ENCODE measurements at regions not wholly inside any gene's neighbourhood (a gene's known extent, or its start where the extent isn't known, plus 50 kb on each side); places are given as distances from the start of the nearest gene placed in this dataset.

DNA sequence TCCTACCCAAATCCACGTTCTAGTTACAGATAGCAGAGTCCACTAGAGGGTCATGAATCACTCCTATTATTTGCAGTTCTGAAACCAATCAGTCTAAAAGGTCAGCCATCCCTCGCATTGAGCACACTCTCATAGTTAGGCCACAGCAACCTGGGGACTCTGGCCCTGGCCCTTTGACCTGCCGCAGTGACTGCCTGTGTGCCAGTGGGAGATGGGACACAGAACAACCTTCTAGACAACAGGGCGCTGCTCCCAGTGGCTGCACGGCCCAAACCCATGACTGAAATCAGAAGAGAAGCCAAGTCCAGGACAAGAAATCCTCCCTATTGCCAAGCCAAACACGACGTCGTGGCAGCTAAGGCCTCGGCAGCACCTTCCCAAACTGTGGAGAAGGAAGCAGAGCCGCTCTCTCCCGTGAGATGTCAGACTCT, 158.5 kb downstream of the HERPUD2 start:
- TF ChIP-seq, protein P1, sequence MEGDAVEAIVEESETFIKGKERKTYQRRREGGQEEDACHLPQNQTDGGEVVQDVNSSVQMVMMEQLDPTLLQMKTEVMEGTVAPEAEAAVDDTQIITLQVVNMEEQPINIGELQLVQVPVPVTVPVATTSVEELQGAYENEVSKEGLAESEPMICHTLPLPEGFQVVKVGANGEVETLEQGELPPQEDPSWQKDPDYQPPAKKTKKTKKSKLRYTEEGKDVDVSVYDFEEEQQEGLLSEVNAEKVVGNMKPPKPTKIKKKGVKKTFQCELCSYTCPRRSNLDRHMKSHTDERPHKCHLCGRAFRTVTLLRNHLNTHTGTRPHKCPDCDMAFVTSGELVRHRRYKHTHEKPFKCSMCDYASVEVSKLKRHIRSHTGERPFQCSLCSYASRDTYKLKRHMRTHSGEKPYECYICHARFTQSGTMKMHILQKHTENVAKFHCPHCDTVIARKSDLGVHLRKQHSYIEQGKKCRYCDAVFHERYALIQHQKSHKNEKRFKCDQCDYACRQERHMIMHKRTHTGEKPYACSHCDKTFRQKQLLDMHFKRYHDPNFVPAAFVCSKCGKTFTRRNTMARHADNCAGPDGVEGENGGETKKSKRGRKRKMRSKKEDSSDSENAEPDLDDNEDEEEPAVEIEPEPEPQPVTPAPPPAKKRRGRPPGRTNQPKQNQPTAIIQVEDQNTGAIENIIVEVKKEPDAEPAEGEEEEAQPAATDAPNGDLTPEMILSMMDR (IDR thresholded peaks at IDR 0.05; ENCODE audit: extremely low read depth in 1 of 2, insufficient read depth in 1 of 2, low read depth in 1 of 2, low read length in 2 of 2): no peak
- TF ChIP-seq EZH2 (IDR thresholded peaks at IDR 0.05; ENCODE audit: borderline replicate concordance, low read depth, low read length, severe bottlenecking) (no peak), POLR2A (IDR thresholded peaks at IDR 0.05; ENCODE audit: low read depth, low read length) (no peak), POLR2AphosphoS5 (IDR thresholded peaks at IDR 0.05; ENCODE audit: insufficient read depth, low read depth, low read length) (no peak), JUN (IDR thresholded peaks at IDR 0.05; ENCODE audit: borderline replicate concordance, insufficient read depth, insufficient read length, low read depth) (no peak), FOS (IDR thresholded peaks at IDR 0.05; ENCODE audit: borderline replicate concordance, insufficient read depth, low read length) (no peak), MYC (IDR thresholded peaks at IDR 0.05; ENCODE audit: low read depth, low read length) (no peak), GATA2 (IDR thresholded peaks at IDR 0.05; ENCODE audit: insufficient read depth, insufficient read length, low read depth, low read length) (no peak)
- TF ChIP-seq, protein P2, sequence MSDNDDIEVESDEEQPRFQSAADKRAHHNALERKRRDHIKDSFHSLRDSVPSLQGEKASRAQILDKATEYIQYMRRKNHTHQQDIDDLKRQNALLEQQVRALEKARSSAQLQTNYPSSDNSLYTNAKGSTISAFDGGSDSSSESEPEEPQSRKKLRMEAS (IDR thresholded peaks at IDR 0.05; ENCODE audit: insufficient read depth, insufficient read length): no peak
